B cell (primary cell): ENCODE measurements at regions not wholly inside any gene's neighbourhood (a gene's known extent, or its start where the extent isn't known, plus 50 kb on each side); places are given as distances from the start of the nearest gene placed in this dataset.

Experiments
- ATAC-seq: fragments of 200-7000 bp; cut with Tn5 transposase; one replicate; pipeline ENCODE4 v1.10.0; 2021; ENCODE audit warnings: low read depth, mild to moderate bottlenecking, moderate number of reproducible peaks, moderate library complexity
- CTCF ChIA-PET: fragments of 350-600 bp; sonication (Branson Sonifier 250); formaldehyde crosslinking; loops from one replicate; lab custom pipeline; 2021; ENCODE audit warnings: antibody characterized with exemption, inconsistent platforms; lab: Charles Lee
- POLR2A ChIA-PET: fragments of 350-600 bp; sonication (Branson Sonifier 250); formaldehyde crosslinking; loops from one replicate; lab custom pipeline; 2021; ENCODE audit warnings: antibody characterized with exemption; lab: Charles Lee
- DNase-seq: peaks from one replicate; pipeline ENCODE4 v3.0.0; 2013
- H2AFZ ChIP-seq: 2 replicates; pipeline ENCODE4 v1.6.1; 2012; ENCODE audit warnings: mild to moderate bottlenecking, low read depth, low read length; ENCODE audit not compliant: insufficient read depth, poor library complexity, severe bottlenecking
- H3K27ac ChIP-seq, 2 donors: 1 replicate in 1 of 2; 2 replicates in 1 of 2; pipeline ENCODE4 v1.5.1; 2012 to 2013; ENCODE audit warnings: low read length in 2 of 2, mild to moderate bottlenecking in 2 of 2, moderate library complexity in 1 of 2
- H3K27me3 ChIP-seq, 4 experiments: fragments of 200-600 bp in 1 of 4; sonication (generic) in 1 of 4; replicated peaks in 1 of 4; 1 replicate in 2 of 4; 2 replicates in 2 of 4; pipeline versions ENCODE4 v1.6.1 to v1.7.0; 2013 to 2016; ENCODE audit warnings: low read length in 3 of 4, mild to moderate bottlenecking in 2 of 4, mixed read lengths in 1 of 4, moderate library complexity in 1 of 4; ENCODE audit not compliant: insufficient read depth in 4 of 4, control insufficient read depth in 3 of 4; ENCODE audit errors: control extremely low read depth in 1 of 4
- H3K36me3 ChIP-seq, 2 experiments: replicated peaks in 1 of 2; 1 replicate in 1 of 2; 2 replicates in 1 of 2; pipeline versions ENCODE4 v1.6.1 to v1.7.1; 2013; ENCODE audit warnings: low read length in 1 of 2; ENCODE audit not compliant: insufficient read depth in 2 of 2, control insufficient read depth in 1 of 2; ENCODE audit errors: control extremely low read depth in 1 of 2, extremely low read depth in 1 of 2
- H3K4me1 ChIP-seq, 2 donors: fragments of 200-600 bp in 1 of 2; sonication (generic) in 1 of 2; 1 replicate in 1 of 2; 2 replicates in 1 of 2; pipeline versions ENCODE4 v1.5.1 to v1.6.1; 2013 to 2017; ENCODE audit warnings: low read length in 2 of 2; ENCODE audit not compliant: control insufficient read depth in 2 of 2, insufficient read depth in 2 of 2
- H3K4me2 ChIP-seq: replicated peaks from 2 replicates; pipeline ENCODE3; 2012; ENCODE audit warnings: mild to moderate bottlenecking, low read depth, low read length; ENCODE audit not compliant: poor library complexity, severe bottlenecking
- H3K4me3 ChIP-seq, 5 experiments: fragments of 200-600 bp in 1 of 5; sonication (generic) in 1 of 5; 1 replicate in 3 of 5; 2 replicates in 2 of 5; pipeline versions ENCODE4 v1.5.1 to v1.7.0; 2011 to 2016; ENCODE audit warnings: low read length in 4 of 5, mild to moderate bottlenecking in 4 of 5, low read depth in 2 of 5, control low read depth in 1 of 5, moderate library complexity in 1 of 5; ENCODE audit not compliant: insufficient read depth in 1 of 5; ENCODE audit errors: control extremely low read depth in 1 of 5, extremely low read depth in 1 of 5
- H3K79me2 ChIP-seq: fragments of 200-600 bp; sonication (generic); one replicate; pipeline ENCODE4 v1.6.0; 2016; ENCODE audit warnings: low read length; ENCODE audit not compliant: control insufficient read depth, insufficient read depth
- H3K9ac ChIP-seq: fragments of 200-600 bp; sonication (generic); 2 replicates; pipeline ENCODE4 v1.6.1; 2017; ENCODE audit warnings: mild to moderate bottlenecking, low read length, moderate library complexity
- H3K9me3 ChIP-seq, 3 donors: one replicate each; pipeline versions ENCODE4 v1.6.1 to v1.7.1; 2013; ENCODE audit warnings: low read length in 2 of 3; ENCODE audit not compliant: control insufficient read depth in 2 of 3, insufficient read depth in 1 of 3; ENCODE audit errors: control extremely low read depth in 1 of 3
- H4K20me1 ChIP-seq: 2 replicates; pipeline ENCODE4 v1.6.0; 2012; ENCODE audit warnings: mild to moderate bottlenecking, low read length; ENCODE audit not compliant: insufficient read depth, control insufficient read depth, poor library complexity, severe bottlenecking
- H3K27ac Mint-ChIP-seq: one replicate; pipeline ENCODE4 v1.8.0; 2021; ENCODE audit warnings: mixed read lengths
- H3K27me3 Mint-ChIP-seq: one replicate; pipeline ENCODE4 v1.8.0; 2021; ENCODE audit warnings: mixed read lengths
- H3K4me1 Mint-ChIP-seq: one replicate; pipeline ENCODE4 v1.8.0; 2021; ENCODE audit warnings: mixed read lengths
- H3K4me3 Mint-ChIP-seq: one replicate; pipeline ENCODE4 v1.8.0; 2021; ENCODE audit warnings: mixed read lengths
- H3K9me3 Mint-ChIP-seq: one replicate; pipeline ENCODE4 v1.8.0; 2022; ENCODE audit warnings: mixed read lengths; ENCODE audit not compliant: insufficient read depth
- CTCF ChIP-seq: fragments of 200-600 bp; IDR thresholded peaks from one replicate; pipeline ENCODE4 v1.8.0; 2022; ENCODE audit warnings: antibody characterized with exemption, mild to moderate bottlenecking
- EZH2 ChIP-seq: IDR thresholded peaks from 2 replicates; pipeline ENCODE4 v1.6.1; 2012; ENCODE audit warnings: borderline replicate concordance, low read depth, mild to moderate bottlenecking, moderate library complexity, low read length; ENCODE audit not compliant: insufficient read depth, poor library complexity, severe bottlenecking
- WGBS: methylation state at CpG from one replicate; pipeline ENCODE4 v1.1.5; 2013; ENCODE audit warnings: missing lambda C conversion rate; ENCODE audit not compliant: insufficient coverage; 5-methylcytosine and 5-hydroxymethylcytosine counted together
- intact Hi-C: fragments of 100-400 bp; cut with micrococcal nuclease; formaldehyde crosslinking; loops from one replicate; pipeline ENCODE4 v1.10.0; 2022

- POLR2A ChIA-PET: no interaction called here
- intact Hi-C loops: no loop called here
- CTCF ChIA-PET: no interaction called here
- TF ChIP-seq EZH2 (no peak), CTCF (no peak)
- Mint-ChIP-seq H3K4me3 (no peak overlapping the region), H3K27me3 (no peaks in the 10 kb centered on the region), H3K27ac (no peak overlapping the region), H3K4me1 (peaks cover 4% of the 10 kb centered on the region), H3K9me3 (peaks cover 5% of the 10 kb centered on the region)
- ATAC-seq: no peak
- no peaks in the 10 kb centered on the region for H3K9me3 ChIP-seq
- no peak overlapping the region for H3K4me3 ChIP-seq
- no peaks in the 10 kb centered on the region for H3K79me2 ChIP-seq
- no peak for DNase-seq
- H3K4me1 ChIP-seq: no peaks in the 10 kb centered on the region
- H4K20me1 ChIP-seq: no peaks in the 10 kb centered on the region
- WGBS: 40% methylated on average over 1 of the region's 2 CpGs
- H3K9ac ChIP-seq: no peak overlapping the region
- no peak overlapping the region for H3K27ac ChIP-seq
- no peak overlapping the region for H3K4me2 ChIP-seq
- H2AFZ ChIP-seq: no peak overlapping the region
- no peaks in the 10 kb centered on the region for H3K27me3 ChIP-seq
- no peaks in the 10 kb centered on the region for H3K36me3 ChIP-seq
Observed at GRCh38 chr9:84597131-84597530, 72.4 kb upstream of the NTRK2 start.

- POLR2A ChIA-PET: no interaction called here
- no peak overlapping the region for H3K27ac Mint-ChIP-seq
- DNase-seq (no peak), ATAC-seq (no peak)
- CTCF ChIA-PET: no interaction called here
- Histone ChIP-seq H3K4me3 (no peak overlapping the region), H3K27me3 (no peaks in the 10 kb centered on the region), H3K27ac (no peak overlapping the region), H3K9ac (no peak overlapping the region), H3K36me3 (no peaks in the 10 kb centered on the region), H4K20me1 (no peaks in the 10 kb centered on the region), H3K4me2 (no peak overlapping the region), H3K9me3 (peaks cover 0 to 5% (median 0%) of the 10 kb centered on the region in 3 donors), H2AFZ (no peak overlapping the region), H3K4me1 (no peaks in the 10 kb centered on the region), H3K79me2 (no peaks in the 10 kb centered on the region)
- H3K4me1 Mint-ChIP-seq: peaks cover 4% of the 10 kb centered on the region
- no peaks in the 10 kb centered on the region for H3K27me3 Mint-ChIP-seq
- TF ChIP-seq CTCF: no peak
- TF ChIP-seq EZH2: no peak
- H3K9me3 Mint-ChIP-seq: peaks cover 5% of the 10 kb centered on the region
- no CpG with 5 or more reads among the region's 6 CpGs for WGBS
- no peak overlapping the region for H3K4me3 Mint-ChIP-seq
- intact Hi-C loops: no loop called here
Observed at GRCh38 chr9:84598921-84599636, 70.5 kb upstream of the NTRK2 start.
